ENCODE measurements at regions not wholly inside any gene's neighbourhood (a gene's known extent, or its start where the extent isn't known, plus 50 kb on each side); places are given as distances from the start of the nearest gene placed in this dataset.

- H2BK120ac ChIP-seq (replicated peaks; ENCODE audit: low read depth, low read length): no peak overlapping the region
- no peaks in the 10 kb centered on the region for H3K4me1 ChIP-seq (replicated peaks in 1 of 4; ENCODE audit: control insufficient read depth in 3 of 4, insufficient read depth in 4 of 4, low read length in 3 of 4)
- H3K4ac ChIP-seq (replicated peaks; ENCODE audit: insufficient read length, low read depth, low read length): no peak overlapping the region
- H2BK15ac ChIP-seq (ENCODE audit: low read length): no peak overlapping the region
- H3K27me3 ChIP-seq (replicated peaks in 1 of 4; ENCODE audit: control insufficient read depth in 3 of 4, extremely low read depth in 1 of 4, insufficient read depth in 3 of 4, low read length in 3 of 4): no peaks in the 10 kb centered on the region
- 89% methylated on average over 2 of the region's 2 CpGs; no CpG with 5 or more reads in 1 of the 2 experiments for WGBS, 2 experiments (ENCODE audit: extremely low coverage in 1 of 2, insufficient coverage in 1 of 2, insufficient read length in 1 of 2, insufficient replicate concordance in 2 of 2, low coverage in 1 of 2, low lambda C conversion rate in 2 of 2, missing lambda C conversion rate in 1 of 2)
- no peaks in the 10 kb centered on the region for H3K79me2 ChIP-seq (ENCODE audit: control insufficient read depth in 1 of 2, insufficient read depth in 2 of 2, low read length in 2 of 2)
- H2AFZ ChIP-seq (ENCODE audit: low read length): no peak overlapping the region
- H4K91ac ChIP-seq (replicated peaks; ENCODE audit: insufficient read length, low read length): no peak overlapping the region
- H2BK12ac ChIP-seq (ENCODE audit: low read depth, low read length): no peak overlapping the region
- FAIRE-seq (no peak), DNase-seq (ENCODE audit: low read depth in 1 of 2, low spot score in 2 of 2) (no peak)
- no peak overlapping the region for H3K4me3 ChIP-seq (ENCODE audit: extremely low read depth in 1 of 4, insufficient read depth in 2 of 4, low read depth in 3 of 4, low read length in 4 of 4)
- H3K56ac ChIP-seq (replicated peaks; ENCODE audit: insufficient read length, low read depth, low read length): no peak overlapping the region
- H4K20me1 ChIP-seq (replicated peaks in 1 of 2; ENCODE audit: control insufficient read depth in 1 of 2, insufficient read depth in 2 of 2, low read length in 2 of 2): no peaks in the 10 kb centered on the region
- no peaks in the 10 kb centered on the region for H3K36me3 ChIP-seq (ENCODE audit: control insufficient read depth in 2 of 4, insufficient read depth in 4 of 4, low read length in 3 of 4)
- no peak overlapping the region for H3K27ac ChIP-seq (ENCODE audit: low read depth, low read length)
- H4K8ac ChIP-seq (ENCODE audit: extremely low read depth, insufficient read depth, low read length): no peak overlapping the region
- no peaks in the 10 kb centered on the region for H3K79me1 ChIP-seq (ENCODE audit: low read depth, low read length)
- H3K14ac ChIP-seq (ENCODE audit: insufficient read length): no peak overlapping the region
- no peak overlapping the region for H3K9ac ChIP-seq (replicated peaks in 1 of 4; ENCODE audit: extremely low read depth in 1 of 4, low read depth in 3 of 4, low read length in 3 of 4)
- no peaks in the 10 kb centered on the region; a peak in 1 of 4 replicates for H3K9me3 ChIP-seq (ENCODE audit: insufficient read depth in 2 of 2, low read depth in 1 of 2, low read length in 1 of 2)
- H3K23me2 ChIP-seq (ENCODE audit: low read depth, low read length): no peaks in the 10 kb centered on the region
- H3K23ac ChIP-seq (ENCODE audit: insufficient read length): no peak overlapping the region
- H2BK20ac ChIP-seq (ENCODE audit: low read length): no peak overlapping the region
- no peak overlapping the region for H2AK5ac ChIP-seq (ENCODE audit: low read depth, low read length)
- no peak overlapping the region for H3K18ac ChIP-seq (ENCODE audit: extremely low read depth, low read length)
- no peak overlapping the region for H2BK5ac ChIP-seq (ENCODE audit: low read depth, low read length)
- H4K5ac ChIP-seq (ENCODE audit: insufficient read length, low read depth, low read length): no peak overlapping the region
- POLR2A ChIA-PET (ENCODE audit: partially characterized antibody): no interaction called here
- H3K4me2 ChIP-seq (ENCODE audit: insufficient read depth in 1 of 2, low read depth in 2 of 2, low read length in 2 of 2): no peak overlapping the region
- CTCF ChIA-PET (ENCODE audit: partially characterized antibody): no interaction called here
- no peak for TF ChIP-seq HDAC6 (IDR thresholded peaks at IDR 0.05; ENCODE audit: low read depth, low read length)
- TF ChIP-seq CBX8 (IDR thresholded peaks at IDR 0.05; ENCODE audit: borderline replicate concordance, low read depth, low read length): no peak
- TF ChIP-seq CREB1 (IDR thresholded peaks at IDR 0.05): no peak
- no peak for TF ChIP-seq MAX (IDR thresholded peaks at IDR 0.05)
- TF ChIP-seq GABPA (IDR thresholded peaks at IDR 0.05; ENCODE audit: borderline replicate concordance, insufficient read depth, low read length): no peak
- TF ChIP-seq SIX5 (IDR thresholded peaks at IDR 0.05; ENCODE audit: low read depth, low read length): no peak
- no peak for TF ChIP-seq CHD1 (IDR thresholded peaks at IDR 0.05; ENCODE audit: low read depth, low read length)
- TF ChIP-seq JUN (IDR thresholded peaks at IDR 0.05; ENCODE audit: low read depth, low read length): no peak
- TF ChIP-seq KDM5A (IDR thresholded peaks at IDR 0.05; ENCODE audit: low read length): no peak
- no peak for TF ChIP-seq CTCF (IDR thresholded peaks at IDR 0.05; ENCODE audit: control extremely low read depth in 1 of 3, insufficient read depth in 1 of 3, low read depth in 1 of 3, low read length in 3 of 3)
- no peak for TF ChIP-seq SIN3A (conservative IDR thresholded peaks at IDR 0.05 in 1 of 2, IDR thresholded peaks at IDR 0.05 in 1 of 2; ENCODE audit: low read depth in 1 of 2, low read length in 2 of 2)
- no peak for TF ChIP-seq RFX5 (IDR thresholded peaks at IDR 0.05; ENCODE audit: borderline replicate concordance, low read depth, low read length)
- no peak for TF ChIP-seq SIRT6 (IDR thresholded peaks at IDR 0.05; ENCODE audit: low read length)
Observed at GRCh38 chr6:133630651-133631050, 258.3 kb upstream of the TCF21 start.

All from H1 (cell line).